Karpas-422 (cell line): ENCODE measurements at regions not wholly inside any gene's neighbourhood (a gene's known extent, or its start where the extent isn't known, plus 50 kb on each side); places are given as distances from the start of the nearest gene placed in this dataset.

Source experiments
- DNase-seq: peaks from one replicate; pipeline ENCODE4 v3.0.0-alpha.2; 2015
- H2AFZ ChIP-seq: fragments of 200-600 bp; sonication (generic); 2 replicates; pipeline ENCODE4 v1.6.1; 2014; ENCODE audit warnings: antibody characterized with exemption, low read length, mixed read lengths
- H3K27ac ChIP-seq: fragments of 200-600 bp; sonication (generic); 2 replicates; pipeline ENCODE4 v1.5.1; 2014; ENCODE audit warnings: mild to moderate bottlenecking, low read length, moderate library complexity
- H3K27me3 ChIP-seq: fragments of 200-600 bp; sonication (generic); 2 replicates; pipeline ENCODE4 v1.6.1; 2014; ENCODE audit warnings: low read length, mixed read lengths
- H3K36me3 ChIP-seq: fragments of 200-600 bp; sonication (generic); 2 replicates; pipeline ENCODE4 v1.6.1; 2014; ENCODE audit warnings: low read length, mixed read lengths; ENCODE audit not compliant: insufficient read depth
- H3K4me1 ChIP-seq: fragments of 200-600 bp; sonication (generic); 2 replicates; pipeline ENCODE4 v1.6.1; 2014; ENCODE audit warnings: mild to moderate bottlenecking, low read length, mixed read lengths
- H3K4me2 ChIP-seq: fragments of 200-600 bp; sonication (generic); 2 replicates; pipeline ENCODE4 v1.6.1; 2014; ENCODE audit warnings: low read length, low read depth, mild to moderate bottlenecking; ENCODE audit not compliant: poor library complexity, severe bottlenecking
- H3K4me3 ChIP-seq: fragments of 200-600 bp; sonication (generic); 2 replicates; pipeline ENCODE4 v1.5.1; 2014; ENCODE audit warnings: mild to moderate bottlenecking, antibody characterized with exemption, low read length, mixed read lengths
- H3K79me2 ChIP-seq: fragments of 200-600 bp; sonication (generic); 2 replicates; pipeline ENCODE4 v1.6.1; 2014; ENCODE audit warnings: mild to moderate bottlenecking, low read length, mixed read lengths
- H3K9ac ChIP-seq: fragments of 200-600 bp; sonication (generic); 2 replicates; pipeline ENCODE4 v1.6.0; 2014; ENCODE audit warnings: low read length
- H3K9me2 ChIP-seq: fragments of 200-600 bp; sonication (generic), shearing (Covaris generic); replicated peaks from 2 replicates; pipeline ENCODE4 v1.6.0; 2014; ENCODE audit warnings: mild to moderate bottlenecking, low read length, moderate library complexity; ENCODE audit not compliant: insufficient read depth
- H3K9me3 ChIP-seq: fragments of 300-700, 200-600 bp; sonication (generic); 2 replicates; pipeline ENCODE4 v1.6.1; 2014; ENCODE audit warnings: low read length, mixed read lengths
- H4K20me1 ChIP-seq: fragments of 200-600 bp; sonication (generic); 2 replicates; pipeline ENCODE4 v1.6.1; 2014; ENCODE audit warnings: mild to moderate bottlenecking, antibody characterized with exemption, low read length, low read depth; ENCODE audit not compliant: insufficient read depth

DNA sequence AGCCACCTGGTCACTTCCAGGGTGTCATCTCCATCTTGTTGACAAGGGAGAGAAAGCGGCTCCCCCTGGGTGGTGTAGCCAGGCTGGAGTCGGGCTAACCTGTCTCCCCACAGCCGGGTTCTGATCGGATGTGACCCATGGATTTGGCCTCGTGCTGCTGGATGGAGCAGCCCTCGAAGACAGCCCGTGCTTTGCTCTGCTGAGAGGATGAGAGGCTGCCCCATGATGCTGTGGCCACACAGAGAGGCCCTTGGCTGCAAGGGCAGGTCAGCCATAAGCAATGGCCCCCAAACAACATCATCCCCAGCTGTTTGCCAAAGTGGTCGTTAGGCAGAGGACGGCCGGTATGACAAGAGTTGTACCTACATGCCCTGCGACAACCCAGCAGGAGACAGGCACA lies 106.6 kb downstream of the HMX1 start:
- Histone ChIP-seq H2AFZ (no peak overlapping the region), H3K36me3 (no peaks in the 10 kb centered on the region), H3K9me2 (no peaks in the 10 kb centered on the region), H3K9ac (no peak overlapping the region), H3K79me2 (no peaks in the 10 kb centered on the region), H3K27me3 (no peaks in the 10 kb centered on the region), H3K9me3 (no peaks in the 10 kb centered on the region), H3K4me3 (no peak overlapping the region), H3K27ac (no peak overlapping the region), H3K4me2 (no peak overlapping the region), H3K4me1 (no peaks in the 10 kb centered on the region), H4K20me1 (no peaks in the 10 kb centered on the region)
- DNase-seq, result no peak

DNA sequence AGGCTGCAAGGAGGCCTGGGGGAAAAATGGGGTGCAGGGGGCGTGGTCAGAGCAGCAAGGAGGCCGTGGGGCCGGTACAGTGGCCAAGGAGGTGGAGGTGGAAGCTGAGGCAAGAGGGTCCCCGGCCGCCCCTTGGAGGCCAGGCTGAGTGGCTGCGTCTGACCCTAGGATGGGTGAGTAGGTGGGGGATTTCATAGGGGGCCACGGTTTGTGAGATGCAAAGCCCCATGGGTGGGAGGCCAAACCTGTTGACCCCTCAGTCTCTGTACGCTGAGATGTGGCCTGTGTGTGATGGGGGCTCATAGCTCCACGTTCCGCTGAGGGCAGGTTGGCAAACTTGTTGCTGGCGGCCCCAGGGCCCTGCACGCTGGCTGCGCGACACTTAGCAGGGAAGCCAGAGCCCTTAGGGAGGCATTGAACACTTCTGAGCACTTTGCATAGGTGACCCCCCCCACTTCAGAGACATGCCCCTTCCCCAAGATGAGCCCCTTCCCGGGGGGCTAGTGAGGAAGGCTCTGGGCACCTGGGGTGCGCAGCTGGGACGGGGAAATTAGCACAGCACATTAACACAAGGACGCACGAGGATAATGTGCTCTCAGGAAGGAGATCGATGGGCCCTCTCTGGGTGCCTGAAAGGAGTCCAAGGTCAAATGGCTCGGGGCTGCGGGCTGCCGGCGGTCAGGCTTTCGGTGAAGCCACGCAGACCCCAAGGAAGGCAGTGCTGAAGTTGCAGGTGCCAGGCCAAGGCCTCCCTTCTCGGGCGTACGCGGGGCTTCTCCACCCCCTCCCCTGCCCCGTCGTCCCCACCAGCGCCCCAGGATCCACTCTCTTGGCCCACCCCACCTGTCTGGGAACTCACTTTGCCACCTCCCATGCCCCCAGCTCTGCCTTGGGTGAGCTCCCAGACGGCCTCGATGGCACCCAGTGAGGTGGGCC lies 107.4 kb downstream of the HMX1 start:
- no peaks in the 10 kb centered on the region for H3K9me3 ChIP-seq
- no peaks in the 10 kb centered on the region for H3K4me1 ChIP-seq
- no peak overlapping the region for H3K9ac ChIP-seq
- H3K27ac ChIP-seq, result no peak overlapping the region
- H3K4me3 ChIP-seq, result no peak overlapping the region
- no peak for DNase-seq
- H3K36me3 ChIP-seq, result no peaks in the 10 kb centered on the region
- H3K79me2 ChIP-seq, result no peaks in the 10 kb centered on the region
- no peaks in the 10 kb centered on the region for H3K27me3 ChIP-seq
- no peaks in the 10 kb centered on the region for H4K20me1 ChIP-seq
- no peak overlapping the region for H3K4me2 ChIP-seq
- no peaks in the 10 kb centered on the region for H3K9me2 ChIP-seq
- no peak overlapping the region for H2AFZ ChIP-seq

DNA sequence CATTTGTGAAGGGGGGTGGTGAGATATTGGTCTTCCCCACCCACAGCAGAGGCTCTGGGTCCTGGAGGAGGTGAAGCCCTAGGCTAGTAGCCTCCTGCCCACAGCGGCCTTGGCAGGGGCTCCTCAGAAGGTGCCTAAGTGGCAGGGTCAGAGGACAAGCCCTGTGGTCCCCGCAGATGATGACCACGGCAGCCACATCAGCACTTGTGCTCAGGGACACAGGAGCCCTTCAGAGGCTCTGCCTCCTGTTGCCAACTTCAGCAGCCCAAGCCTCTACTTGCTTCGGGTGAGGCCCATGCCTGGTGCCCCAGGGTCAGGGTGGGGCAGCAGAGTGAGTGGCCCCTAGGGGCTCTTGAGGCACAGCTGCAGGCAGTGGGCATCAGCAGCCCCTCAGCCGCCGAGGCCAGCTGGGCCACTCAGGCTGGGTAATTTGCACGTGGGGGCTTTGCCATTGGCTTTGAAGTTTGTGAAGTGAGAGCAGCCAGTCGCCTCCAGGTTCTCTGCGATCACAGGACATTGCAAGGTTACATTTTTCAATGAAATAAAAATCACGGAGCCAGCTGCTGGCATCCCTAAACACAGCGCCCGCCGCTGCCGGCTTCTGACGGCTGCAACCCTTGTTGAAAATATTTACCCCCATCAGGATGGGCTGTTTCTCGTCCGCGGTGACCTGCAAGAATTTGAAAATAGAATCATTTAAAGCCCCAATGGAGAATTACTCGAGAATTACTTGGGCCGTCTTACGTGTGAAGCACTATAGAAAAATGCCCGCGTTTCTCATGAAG lies 108.5 kb downstream of the HMX1 start:
- no peaks in the 10 kb centered on the region for H3K36me3 ChIP-seq
- H3K9me2 ChIP-seq, result no peaks in the 10 kb centered on the region
- no peaks in the 10 kb centered on the region for H3K79me2 ChIP-seq
- H3K4me1 ChIP-seq, result no peaks in the 10 kb centered on the region
- no peaks in the 10 kb centered on the region for H3K27me3 ChIP-seq
- H3K9ac ChIP-seq, result no peak overlapping the region
- no peak overlapping the region for H3K4me3 ChIP-seq
- H4K20me1 ChIP-seq, result no peaks in the 10 kb centered on the region
- H2AFZ ChIP-seq, result no peak overlapping the region
- no peaks in the 10 kb centered on the region for H3K9me3 ChIP-seq
- no peak overlapping the region for H3K27ac ChIP-seq
- no peak for DNase-seq
- H3K4me2 ChIP-seq, result no peak overlapping the region

DNA sequence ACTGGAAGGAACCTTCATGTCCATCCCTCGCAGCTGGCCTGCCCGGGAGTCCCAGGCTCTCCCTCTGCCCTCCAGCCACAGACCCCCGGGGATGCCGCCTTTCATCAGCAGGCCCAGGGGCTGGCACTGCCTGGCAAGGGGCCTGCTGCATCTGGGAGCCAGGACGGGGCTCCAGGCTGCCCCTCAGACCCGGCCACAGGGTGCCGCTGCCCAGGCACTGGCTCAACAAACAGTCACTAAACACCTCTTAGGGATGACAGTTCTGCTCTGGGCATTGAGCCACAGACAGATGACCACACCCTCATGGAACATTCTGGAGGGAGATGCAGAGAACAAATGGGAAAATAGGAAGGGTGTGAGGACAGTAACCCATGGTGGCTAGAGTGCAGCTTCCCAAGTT lies 109.3 kb downstream of the HMX1 start:
- Histone ChIP-seq H3K79me2 (no peaks in the 10 kb centered on the region), H3K4me1 (no peaks in the 10 kb centered on the region), H3K4me2 (no peak overlapping the region), H3K9ac (no peak overlapping the region), H4K20me1 (no peaks in the 10 kb centered on the region), H3K9me3 (no peaks in the 10 kb centered on the region), H3K9me2 (no peaks in the 10 kb centered on the region), H2AFZ (no peak overlapping the region), H3K27ac (no peak overlapping the region), H3K4me3 (no peak overlapping the region), H3K36me3 (no peaks in the 10 kb centered on the region), H3K27me3 (no peaks in the 10 kb centered on the region)
- DNase-seq, result no peak

DNA sequence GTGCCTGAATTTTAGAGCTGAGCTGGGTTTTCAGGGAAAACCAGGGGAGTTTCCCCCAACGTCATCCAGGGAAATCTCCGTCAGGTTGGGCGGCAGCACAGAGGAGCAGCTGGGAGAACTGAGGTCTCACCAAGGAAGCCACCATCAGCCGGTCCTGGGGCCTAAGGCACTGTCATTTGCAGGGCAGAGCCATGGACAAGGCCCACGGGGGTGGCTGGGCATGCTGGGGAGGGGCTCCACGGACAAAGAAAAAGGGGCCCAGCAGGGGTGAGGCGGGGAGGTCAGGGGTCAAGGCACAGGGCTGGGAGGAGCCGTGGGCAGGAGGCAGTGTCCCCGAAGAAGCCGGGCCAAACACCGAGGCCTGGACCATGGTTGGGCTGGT lies 109.8 kb downstream of the HMX1 start:
- Histone ChIP-seq H3K27ac (no peak overlapping the region), H4K20me1 (no peaks in the 10 kb centered on the region), H3K36me3 (no peaks in the 10 kb centered on the region), H3K9ac (no peak overlapping the region), H3K4me3 (no peak overlapping the region), H3K4me2 (no peak overlapping the region), H3K79me2 (no peaks in the 10 kb centered on the region), H3K9me2 (no peaks in the 10 kb centered on the region), H3K4me1 (no peaks in the 10 kb centered on the region), H3K9me3 (no peaks in the 10 kb centered on the region), H2AFZ (no peak overlapping the region), H3K27me3 (no peaks in the 10 kb centered on the region)
- no peak for DNase-seq

DNA sequence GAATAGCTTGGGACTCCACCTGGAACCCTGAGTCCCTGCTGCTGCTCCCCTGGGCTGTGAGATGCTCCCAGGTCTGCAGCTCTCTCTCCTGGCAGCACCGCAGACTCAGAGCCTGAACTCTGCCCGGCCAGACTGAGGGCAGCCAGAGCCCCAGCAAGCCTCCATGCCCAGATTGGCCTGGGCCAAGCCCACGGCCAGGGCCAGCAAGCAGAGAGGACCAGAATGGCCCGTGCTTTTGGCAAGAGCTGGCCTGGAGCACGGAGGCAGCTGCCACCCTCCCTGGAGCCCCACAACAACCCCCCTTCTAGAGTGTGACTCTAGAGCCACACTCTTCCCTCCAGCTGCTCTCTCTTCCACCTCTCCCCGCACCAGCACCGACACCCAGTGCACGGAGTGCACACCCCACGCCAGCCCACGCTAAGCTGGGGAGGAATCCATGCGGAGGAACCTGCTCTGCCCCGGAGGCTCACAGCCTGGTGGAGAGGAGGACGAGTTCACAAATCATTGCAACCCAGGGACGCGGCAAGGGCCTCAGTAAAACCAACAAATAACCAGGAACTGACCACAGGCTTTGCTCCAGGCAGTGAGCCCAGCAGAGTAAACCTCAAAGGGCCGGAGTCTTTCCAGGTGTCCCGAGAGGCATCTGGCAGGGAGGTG lies 110.3 kb downstream of the HMX1 start:
- H3K4me2 ChIP-seq, result no peak overlapping the region
- H3K9me2 ChIP-seq, result no peaks in the 10 kb centered on the region
- no peak overlapping the region for H3K9ac ChIP-seq
- H3K4me1 ChIP-seq, result no peaks in the 10 kb centered on the region
- no peaks in the 10 kb centered on the region for H3K27me3 ChIP-seq
- no peaks in the 10 kb centered on the region for H3K9me3 ChIP-seq
- H3K4me3 ChIP-seq, result no peak overlapping the region
- H2AFZ ChIP-seq, result no peak overlapping the region
- no peaks in the 10 kb centered on the region for H3K79me2 ChIP-seq
- no peak for DNase-seq
- no peak overlapping the region for H3K27ac ChIP-seq
- no peaks in the 10 kb centered on the region for H3K36me3 ChIP-seq
- no peaks in the 10 kb centered on the region for H4K20me1 ChIP-seq

DNA sequence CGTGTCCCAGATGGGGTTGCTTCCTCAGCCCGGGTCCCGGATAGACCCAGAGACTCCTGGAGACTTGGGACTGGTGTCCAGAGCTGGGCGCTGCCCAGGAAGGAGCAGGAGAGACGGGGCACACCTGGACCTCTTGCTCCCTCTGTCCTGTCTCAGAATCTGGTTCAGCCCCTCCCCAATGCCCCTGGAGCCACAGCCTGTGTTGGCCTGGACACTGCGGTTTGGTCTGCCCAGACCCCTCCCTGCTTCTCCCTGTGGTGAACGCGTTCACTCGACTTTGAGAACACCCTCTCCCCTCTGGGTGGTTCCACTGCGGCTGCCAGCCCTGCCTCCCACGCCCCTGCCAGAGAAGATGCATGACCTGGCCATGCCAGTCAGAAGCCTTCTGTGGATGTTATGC lies 111.1 kb downstream of the HMX1 start:
- Histone ChIP-seq H4K20me1 (no peaks in the 10 kb centered on the region), H3K4me1 (no peaks in the 10 kb centered on the region), H3K9me3 (no peaks in the 10 kb centered on the region), H3K9me2 (no peaks in the 10 kb centered on the region), H2AFZ (no peak overlapping the region), H3K79me2 (no peaks in the 10 kb centered on the region), H3K9ac (no peak overlapping the region), H3K36me3 (no peaks in the 10 kb centered on the region), H3K4me3 (no peak overlapping the region), H3K4me2 (no peak overlapping the region), H3K27ac (no peak overlapping the region), H3K27me3 (no peaks in the 10 kb centered on the region)
- no peak for DNase-seq

DNA sequence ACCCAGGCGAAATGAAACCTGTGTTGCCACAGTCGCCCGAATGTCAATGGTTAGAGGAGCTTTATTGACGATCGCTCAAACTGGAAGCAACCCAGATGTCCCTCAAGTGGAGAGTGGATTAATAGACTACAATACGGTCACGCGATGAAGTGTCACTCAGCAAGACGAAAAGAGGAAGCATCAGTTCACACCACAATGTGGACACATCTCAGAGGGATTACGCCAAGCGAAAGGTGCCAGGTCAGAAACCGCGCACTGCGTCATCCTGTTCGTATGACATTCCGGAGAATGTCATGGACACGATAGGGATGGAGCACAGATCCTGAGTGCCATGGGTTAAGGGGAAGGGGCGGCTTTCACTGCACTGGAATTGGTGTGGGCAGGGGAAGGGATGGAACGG lies 111.7 kb downstream of the HMX1 start:
- no peak for DNase-seq
- Histone ChIP-seq H3K4me1 (no peaks in the 10 kb centered on the region), H3K4me3 (no peak overlapping the region), H3K4me2 (no peak overlapping the region), H3K36me3 (no peaks in the 10 kb centered on the region), H3K9me3 (no peaks in the 10 kb centered on the region), H3K79me2 (no peaks in the 10 kb centered on the region), H3K27me3 (no peaks in the 10 kb centered on the region), H2AFZ (no peak overlapping the region), H3K9me2 (no peaks in the 10 kb centered on the region), H3K9ac (no peak overlapping the region), H4K20me1 (no peaks in the 10 kb centered on the region), H3K27ac (no peak overlapping the region)
